IPS-NIHi7 (cell line): ENCODE measurements at regions not wholly inside any gene's neighbourhood (a gene's known extent, or its start where the extent isn't known, plus 50 kb on each side); places are given as distances from the start of the nearest gene placed in this dataset.
A peak's percentile ranks its signal among the peaks of the same experiment; 100 is the strongest.
"Not testable (repeated sequence)": the region's sequence is repeated elsewhere in the genome, so short reads cannot be mapped to it uniquely, and the experiment has no call there.

Experiments
- DNase-seq: peaks from one replicate; pipeline ENCODE4 v3.0.0; 2012; ENCODE audit warnings: mixed read lengths; ENCODE audit errors: extremely low spot score

DNA sequence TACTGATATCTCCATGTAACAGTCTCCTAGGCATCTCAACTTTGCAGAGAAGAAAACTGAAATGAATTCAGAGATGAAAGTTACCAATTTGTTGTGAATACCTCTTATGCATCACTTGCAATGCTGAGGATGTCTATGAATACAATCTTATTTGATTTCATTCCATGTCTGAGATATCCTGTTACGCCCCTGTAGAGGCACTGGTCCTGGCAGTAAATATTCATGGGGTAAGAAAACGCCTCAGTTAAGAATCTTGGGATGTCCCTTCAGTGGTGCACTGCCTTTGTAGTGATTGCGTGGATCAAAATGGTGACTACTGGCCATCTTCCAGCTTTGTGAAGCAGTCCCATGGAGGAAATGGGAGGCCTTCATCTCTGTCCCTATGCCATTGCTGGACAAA lies 229.1 kb upstream of the C9orf72 start:
- DNase-seq = no peak

DNA sequence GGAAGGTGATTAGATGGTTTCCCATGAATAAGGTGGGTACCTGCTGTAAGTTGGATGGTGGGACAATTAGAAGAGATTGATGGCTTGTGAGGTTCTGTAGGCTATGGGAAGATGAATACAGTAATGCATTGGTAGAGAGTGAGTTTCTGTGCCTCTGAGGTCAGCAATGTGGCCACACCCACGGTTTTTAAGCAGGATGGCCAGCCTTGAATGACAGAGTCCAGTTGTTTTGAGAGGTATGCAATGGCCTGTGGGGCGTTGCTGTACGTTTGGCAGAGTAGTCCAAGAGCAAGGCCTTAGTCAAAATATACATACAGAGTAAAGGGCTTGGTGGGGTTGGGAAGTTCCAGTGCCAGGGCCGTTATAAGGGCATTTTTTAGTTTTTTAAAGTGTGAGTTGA lies 235.6 kb upstream of the C9orf72 start:
- no peak for DNase-seq

DNA sequence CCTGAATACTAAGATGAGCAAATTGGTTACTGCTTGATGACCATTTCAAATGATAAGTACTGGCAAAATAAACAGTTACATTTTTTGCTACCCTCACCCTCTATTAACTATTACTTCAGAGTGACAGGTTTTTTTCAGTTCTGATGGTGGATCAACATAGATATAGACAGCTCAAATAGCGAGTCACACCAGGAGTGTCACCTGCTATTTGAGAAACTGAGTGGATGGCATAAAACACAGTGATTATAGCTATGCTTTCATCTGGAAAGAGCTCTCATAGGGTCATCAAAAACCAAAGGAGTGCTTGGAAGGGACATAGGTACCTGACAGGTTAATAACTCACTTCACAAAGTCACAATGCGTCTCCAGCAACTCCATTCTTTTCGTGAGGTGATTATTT lies 244.5 kb upstream of the C9orf72 start:
- no peak for DNase-seq

DNA sequence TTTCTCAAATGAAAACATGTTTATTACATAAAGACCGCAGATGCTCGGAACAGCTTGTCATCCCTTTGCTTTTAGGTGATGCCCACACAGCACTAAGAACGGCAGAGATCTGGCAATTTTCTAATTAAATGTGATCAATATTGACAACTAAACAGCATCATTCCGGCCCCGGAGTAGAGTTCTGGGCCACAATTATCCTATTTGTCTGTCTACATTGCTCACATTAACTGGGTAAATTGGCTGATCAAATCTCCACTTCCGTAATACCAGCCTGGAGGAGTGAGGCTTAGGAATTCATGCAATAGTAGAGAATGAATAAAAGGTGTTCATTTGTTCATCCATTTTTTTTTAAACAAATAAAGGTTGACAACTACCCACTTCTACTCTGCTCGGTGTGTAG lies 245.1 kb upstream of the C9orf72 start:
- DNase-seq = no peak

DNA sequence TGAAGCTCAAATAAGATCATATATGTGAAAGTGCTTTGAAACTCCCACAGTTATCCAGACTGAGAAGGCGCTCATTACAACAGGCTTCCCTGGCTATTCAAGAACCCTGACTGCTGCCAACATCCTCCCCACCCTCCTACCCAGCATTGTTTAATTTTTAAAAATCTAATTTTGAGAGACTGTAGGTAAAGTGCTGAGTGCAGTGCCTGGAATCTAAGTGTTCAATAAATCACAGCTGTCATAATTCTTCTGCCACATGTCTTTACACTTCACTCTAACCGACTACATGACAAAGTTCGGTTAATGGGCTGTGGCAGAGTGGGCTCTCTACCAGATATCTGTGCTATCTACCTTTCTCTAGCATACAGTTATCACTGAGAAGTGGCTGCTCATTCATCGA lies 255.6 kb upstream of the C9orf72 start:
- DNase-seq = no peak

DNA sequence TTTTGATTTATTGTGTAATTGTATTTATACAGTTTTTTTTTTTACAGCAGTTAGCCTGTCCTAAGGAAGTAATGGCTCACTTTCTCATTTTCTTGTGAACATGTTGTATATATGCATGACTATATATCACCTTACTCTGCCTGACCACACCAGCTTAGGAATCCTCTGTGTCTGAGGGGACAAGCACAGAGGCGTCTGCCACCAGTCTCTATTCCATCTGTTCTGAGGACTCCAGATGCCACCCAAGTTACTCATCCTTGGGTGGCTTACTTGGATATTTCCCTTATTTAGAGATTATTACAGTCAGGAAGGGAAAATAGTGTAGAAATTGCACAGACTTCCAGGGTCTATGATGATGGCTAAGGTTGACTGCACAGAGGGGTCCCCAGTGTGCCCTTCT lies 256.3 kb upstream of the C9orf72 start:
- DNase-seq = no peak

DNA sequence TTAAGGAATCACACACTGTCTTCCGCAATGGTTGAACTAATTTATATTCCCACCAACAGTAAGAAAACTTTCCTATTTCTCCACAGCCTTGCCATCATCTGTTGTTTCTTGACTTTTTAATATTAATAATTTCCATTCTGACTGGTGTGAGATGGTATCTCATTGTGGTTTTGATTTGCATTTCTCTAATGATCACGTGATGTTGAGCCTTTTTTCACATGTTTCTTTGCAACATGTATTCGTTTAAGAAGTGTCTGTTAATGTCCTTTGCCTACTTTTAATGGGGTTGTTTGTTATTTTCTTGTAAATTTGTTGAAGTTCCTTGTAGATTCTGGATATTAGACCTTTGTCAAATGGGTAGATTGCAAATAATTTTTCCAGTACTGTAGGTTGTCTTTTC lies 258.8 kb upstream of the C9orf72 start:
- DNase-seq = not testable (repeated sequence)

DNA sequence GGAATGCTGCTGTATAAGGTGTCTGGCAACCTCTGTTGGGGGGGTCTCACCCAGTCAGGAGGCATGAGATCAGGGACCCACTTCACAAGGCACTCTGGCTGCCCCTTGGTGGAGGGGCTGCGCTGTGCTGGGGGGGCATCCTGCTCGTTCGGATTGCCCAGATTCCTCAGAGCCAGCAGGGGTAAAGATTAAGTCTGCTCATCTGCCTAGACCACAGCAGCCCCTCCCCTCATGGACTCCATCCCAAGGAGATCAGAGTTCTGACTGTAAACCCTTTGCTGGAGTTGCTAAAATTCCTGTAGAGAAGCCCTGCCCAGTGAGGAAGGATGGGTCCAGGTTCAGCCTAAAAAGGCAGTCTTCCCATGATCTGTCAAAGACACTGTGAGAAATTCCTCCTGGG lies 262.0 kb upstream of the C9orf72 start:
- no peak for DNase-seq

DNA sequence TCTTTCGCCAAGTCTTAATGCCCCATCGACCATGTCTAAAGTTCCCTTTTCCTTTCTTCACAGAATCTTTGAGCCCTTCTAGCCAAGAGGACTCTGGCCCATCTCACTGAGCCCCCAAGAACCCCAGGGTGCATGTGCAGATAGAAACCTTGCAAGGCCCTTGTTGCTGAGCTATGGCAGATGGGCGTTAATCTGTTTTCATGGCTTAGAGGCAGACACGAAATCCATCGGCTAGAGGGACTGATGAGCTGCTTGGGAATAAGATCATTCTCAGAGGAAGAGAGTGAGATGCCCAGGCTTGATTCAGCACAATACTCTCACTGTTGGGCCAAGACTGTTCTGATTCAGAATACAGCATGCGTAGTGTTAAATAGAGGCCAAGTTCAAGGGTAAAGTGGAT lies 262.5 kb upstream of the C9orf72 start:
- DNase-seq = no peak

DNA sequence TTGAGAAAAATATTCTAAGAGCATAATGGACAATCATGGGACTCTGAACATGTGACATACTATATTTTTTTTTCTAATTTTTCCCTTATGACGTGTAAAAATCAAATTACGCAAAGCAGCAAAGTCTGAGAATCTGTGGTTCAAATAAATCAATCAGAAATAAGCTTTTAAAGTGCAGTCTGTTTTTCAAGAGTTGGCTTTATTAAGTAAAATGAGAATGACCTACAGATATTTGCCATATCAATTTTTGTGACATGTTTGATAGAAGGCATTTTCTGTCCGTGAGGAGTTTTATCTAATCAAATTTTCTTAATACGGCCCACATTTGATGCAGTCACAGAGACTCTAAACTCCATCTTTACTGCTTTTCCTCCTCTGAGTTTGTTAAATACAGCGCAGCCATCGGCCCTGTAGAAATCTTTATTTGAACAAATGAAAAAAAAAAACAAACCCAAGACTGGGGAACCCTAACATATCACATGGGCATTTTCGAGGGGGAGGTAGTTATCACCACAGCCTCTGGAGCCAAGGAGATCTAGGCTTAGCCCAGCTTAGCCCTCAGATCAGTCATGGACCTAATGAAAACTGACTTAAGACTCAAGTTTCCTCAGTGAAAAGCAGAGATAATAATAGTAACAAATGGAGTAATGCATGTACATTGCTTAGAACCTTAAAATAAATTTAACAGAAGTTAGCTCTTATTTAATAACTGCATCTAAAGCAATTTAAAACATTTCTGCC lies 263.6 kb upstream of the C9orf72 start:
- no peak for DNase-seq

DNA sequence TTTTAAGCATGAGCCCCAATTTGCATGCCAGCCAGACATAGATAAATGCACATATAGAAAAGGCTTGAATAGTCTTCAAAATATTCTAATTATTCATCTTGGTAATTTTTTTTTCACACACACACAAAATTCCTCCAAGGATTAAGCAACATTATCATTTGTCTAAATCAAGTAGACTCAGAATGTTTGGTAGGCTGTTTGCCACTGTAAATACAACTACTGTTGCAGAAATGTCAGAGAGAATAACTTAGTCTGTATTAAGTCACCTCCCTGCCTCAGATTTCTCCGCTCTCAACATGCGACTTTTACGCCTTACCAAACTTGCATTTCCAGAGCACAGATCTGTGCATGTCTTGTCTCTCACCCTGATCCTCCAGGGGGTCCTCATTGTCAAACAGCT lies 265.6 kb upstream of the C9orf72 start:
- no peak for DNase-seq

DNA sequence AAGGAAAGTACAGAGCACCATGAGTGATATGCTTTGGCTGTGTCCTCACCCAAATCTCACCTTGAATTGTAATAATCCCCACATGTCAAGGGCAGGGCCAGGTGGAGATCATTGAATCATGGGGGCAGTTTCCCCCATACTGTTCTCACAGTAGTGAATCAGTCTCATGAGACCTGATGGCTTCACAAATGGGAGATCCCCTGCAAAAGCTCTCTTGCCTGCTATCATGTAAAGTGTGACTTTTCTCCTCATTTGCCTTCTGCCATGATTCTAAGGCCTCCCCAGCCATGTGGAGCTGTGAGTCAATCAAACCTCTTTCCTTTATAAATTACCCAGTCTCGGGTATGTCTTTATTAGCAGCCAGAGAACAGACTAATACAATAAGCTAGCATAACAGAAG lies 266.5 kb upstream of the C9orf72 start:
- not testable (repeated sequence) for DNase-seq

DNA sequence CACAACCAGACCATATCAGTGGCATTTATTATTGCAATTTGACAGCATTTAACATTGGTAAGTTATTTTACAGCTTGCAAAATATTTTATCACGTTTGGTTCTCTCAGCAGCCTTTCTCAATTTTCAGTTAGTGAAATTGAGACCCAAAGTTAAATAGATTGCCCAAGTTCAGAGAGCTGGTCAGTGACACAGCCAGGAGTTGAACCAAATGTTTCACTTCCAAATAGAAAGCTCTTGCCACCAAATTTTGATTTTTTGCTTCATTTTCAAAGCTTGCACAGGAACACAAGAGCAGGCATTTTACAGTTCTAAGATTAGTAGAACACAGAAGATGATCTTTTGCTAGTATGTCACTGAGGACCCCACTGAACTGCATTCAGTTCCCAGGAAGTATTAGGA lies 271.5 kb upstream of the C9orf72 start:
- no peak for DNase-seq

DNA sequence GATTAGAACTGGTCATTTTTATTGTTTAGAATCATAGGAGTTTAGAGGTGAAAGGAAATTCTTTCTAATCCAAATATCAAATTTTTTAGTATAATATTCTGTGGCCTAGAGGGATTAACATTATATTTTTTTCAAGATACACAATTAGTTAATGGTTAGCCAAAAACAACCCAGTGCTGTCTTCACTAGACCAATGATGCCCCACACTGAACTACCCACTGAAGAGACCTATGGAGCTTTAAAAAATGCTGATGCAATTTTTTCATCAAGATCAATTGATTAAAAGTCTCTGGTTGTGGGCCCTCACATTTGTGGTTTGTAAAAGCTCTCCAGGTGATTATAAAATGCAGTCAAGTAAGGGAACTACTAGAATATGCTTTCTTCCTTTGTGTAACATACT lies 274.1 kb upstream of the C9orf72 start:
- no peak for DNase-seq

DNA sequence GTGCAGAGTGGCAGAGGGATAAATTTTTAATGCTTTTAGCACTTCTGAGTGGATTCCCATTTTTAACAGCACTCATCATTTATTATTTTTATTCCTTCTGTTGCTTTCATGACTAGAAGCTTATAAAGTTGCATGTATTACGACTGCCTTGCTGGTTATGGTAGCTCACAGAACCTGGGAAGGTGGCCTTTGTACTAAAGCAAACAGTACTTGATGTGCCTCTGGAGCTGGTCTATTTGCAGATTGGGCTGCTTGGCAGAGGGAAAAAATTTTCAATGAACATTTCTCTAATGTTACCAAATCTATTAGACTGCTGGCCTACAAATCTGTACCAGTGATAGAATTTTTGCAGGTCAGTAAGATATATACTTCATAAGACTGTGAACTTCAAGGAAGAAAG lies 274.5 kb upstream of the C9orf72 start:
- no peak for DNase-seq

DNA sequence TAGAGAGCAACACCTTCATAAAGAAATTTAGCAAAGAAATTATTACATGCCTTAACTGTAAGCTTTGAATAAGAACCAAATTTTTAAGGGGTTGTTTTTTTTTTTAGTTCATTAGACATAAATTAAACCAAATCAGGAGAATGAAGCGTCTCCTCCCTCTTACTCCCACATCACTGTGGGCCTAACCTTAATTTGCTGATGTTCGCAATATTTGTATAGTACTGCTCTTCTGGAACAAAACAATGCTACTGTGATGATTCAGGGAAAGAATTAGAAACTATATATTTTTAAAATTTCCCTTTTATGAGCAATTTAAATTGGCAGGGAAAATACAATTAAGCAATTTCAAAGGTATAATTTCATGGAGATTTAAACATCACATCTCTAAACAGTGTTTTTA lies 275.0 kb upstream of the C9orf72 start:
- DNase-seq = no peak

DNA sequence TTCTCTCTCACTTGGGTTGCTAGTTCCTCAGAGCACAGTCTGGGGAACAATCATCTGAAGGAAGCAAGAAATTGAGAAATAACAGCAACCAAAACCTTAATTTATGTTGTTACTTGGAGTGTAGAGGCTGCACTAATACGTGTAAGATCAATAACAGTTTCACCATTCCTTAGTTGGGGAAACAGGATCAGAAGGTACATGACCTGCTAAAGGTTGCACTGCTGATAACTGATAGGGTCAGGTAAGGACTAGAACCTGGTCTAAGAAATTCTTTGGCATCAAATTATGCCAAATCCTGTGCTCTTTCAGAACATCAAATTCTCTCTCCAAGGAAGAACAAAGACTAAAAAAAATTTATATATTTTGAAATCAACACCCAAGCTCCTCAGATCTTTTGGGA lies 278.6 kb upstream of the C9orf72 start:
- DNase-seq = no peak

DNA sequence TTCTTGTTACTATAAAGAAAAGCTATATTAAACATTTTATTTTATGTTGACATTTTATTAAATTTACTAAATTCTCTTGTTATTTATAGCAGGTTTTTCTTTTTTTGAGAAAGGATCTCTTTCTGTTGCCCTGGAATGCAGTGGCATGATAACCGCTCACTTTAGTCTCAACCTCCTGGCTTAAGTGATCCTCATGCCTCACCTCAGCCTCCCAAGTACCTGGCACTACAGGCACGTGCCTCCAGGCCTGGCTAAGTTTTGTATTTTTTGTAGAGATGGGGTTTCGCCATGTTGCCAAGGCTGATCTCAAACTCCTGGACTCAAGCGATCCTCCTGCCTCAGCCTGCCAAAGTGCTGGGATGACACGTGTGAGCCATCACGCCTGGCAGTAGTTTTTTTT lies 280.2 kb upstream of the C9orf72 start:
- no peak for DNase-seq

DNA sequence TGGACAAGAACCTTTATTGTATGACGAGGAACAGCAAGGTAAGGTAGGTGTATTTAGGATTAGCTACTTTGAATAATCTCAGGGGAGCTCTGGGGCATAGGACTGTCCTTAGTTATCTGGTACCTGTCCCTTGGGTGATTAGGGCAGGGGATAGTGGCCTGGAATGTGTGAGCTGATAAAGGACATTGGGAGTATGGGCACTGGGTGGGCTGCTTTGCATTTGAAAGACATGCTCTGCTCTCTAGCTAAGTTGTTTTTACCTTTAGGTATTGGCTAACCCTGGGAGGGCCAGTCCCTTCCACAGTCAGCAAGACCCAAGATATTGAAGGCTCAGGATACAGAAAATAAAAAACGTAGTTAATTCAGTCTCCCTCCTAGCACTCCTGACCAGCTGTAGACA lies 282.8 kb upstream of the C9orf72 start:
- peak; percentile 48 for DNase-seq

DNA sequence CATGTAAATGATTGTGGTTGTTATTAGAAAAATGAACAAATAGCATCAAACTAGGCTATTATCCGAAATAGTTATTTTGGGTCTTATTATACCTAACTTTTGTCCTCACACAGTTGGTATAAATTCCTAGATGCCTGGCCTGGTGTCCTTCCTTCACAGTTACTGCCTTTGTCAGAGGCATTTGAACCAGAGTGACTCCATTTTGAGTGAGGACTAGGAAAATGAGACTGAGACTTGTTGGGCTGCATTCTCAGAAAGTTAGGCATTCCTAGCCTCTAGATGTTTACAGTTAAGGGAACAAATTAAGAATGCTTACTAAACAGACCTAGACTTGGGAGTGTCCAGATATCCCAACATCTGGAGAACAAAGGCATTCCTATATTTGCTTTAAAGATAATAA lies 283.5 kb upstream of the C9orf72 start:
- no peak for DNase-seq

DNA sequence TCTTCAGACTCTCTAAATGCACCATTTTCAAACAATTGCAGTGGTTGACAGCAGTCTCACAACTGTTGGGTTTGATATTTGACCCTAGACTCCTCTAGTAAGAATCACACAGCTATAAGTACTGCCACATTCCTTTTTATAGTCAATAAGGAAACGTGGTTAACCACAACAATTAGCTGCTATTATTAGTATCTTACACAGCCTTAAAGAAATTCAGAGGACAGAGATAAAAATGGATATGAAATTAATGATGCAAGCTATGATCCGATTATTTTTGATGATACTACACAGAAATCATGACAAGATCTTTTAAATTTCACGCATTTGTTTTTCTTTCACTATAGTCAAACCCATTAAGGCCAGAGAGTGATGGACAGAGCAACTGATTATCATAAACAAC lies 288.6 kb upstream of the C9orf72 start:
- no peak for DNase-seq

DNA sequence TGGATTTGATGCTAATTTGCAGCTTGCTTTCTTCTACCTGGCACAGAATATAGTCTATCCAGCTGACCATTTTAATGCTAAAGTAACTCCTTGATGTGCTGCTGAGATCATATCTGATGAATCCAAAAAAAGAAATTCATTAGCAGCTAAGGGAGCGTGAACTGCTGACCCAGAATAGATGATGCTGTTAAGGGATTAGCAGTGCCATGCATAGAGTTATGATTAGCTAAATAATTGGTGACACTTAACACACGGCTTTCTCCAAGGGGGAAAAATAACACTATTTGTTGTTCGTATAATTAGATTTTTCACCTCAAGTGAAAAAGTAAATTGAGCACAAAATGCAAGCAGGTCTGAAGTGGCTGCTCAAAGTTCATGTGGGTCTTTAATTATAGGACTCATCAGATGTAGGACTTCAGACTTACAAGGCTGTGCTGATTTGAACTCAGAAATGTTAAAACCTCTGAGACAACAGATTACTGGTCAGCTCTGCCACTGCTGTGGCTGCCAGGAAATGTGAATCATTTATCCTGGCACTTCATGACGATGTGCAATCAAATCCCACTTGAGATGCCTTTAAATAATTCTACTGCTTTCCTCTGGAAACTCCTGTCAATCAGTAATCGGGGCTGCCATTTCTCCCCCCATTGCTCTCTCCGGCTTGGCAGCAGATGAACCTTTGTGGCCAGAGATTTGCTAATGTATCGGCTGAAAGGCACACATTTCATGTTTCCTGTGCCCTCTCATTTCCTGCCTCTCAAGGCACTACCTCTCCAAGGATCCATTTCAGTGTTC lies 291.6 kb upstream of the C9orf72 start:
- DNase-seq = no peak

DNA sequence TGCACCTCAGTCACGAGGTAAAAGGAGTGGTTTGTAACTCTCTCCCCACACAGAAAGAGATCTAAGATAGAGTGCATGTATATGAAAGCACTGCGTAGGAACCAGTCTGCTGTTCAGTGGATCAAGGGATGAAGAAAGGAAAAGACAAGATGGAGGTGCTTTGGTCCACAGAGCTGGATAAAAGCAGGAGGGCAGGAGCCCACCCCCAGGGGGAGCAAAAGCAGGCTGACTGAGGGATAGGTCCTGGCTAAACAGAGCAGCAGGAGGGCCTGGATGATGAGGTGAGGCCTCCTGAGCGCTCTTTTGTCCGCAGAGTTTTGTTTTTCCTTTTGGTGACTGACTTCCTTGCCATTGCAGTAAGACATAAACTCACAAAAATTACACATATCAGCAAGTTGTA lies 293.5 kb upstream of the C9orf72 start:
- peak; percentile 14 for DNase-seq

DNA sequence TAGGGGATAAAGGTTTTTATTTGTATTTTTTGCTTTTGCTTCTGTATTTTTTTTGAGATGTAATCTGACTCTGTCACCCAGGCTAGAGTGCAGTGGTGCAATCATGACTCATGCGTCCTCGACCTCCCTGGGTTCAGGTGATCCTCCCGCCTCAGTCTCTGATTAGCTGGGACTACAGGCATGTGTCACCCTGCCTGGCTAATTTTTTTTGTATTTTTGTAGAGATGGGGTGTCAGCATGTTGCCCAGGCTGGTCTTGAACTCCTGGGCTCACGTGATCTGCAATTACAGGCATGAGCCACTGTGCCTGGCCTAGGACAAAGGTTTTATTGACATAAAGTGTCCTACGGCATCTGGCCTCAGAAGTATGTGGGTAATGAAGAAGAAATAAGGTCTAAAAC lies 297.1 kb upstream of the C9orf72 start:
- DNase-seq = no peak
